GM12864 (cell line): ENCODE measurements at regions not wholly inside any gene's neighbourhood (a gene's known extent, or its start where the extent isn't known, plus 50 kb on each side); places are given as distances from the start of the nearest gene placed in this dataset.

ENCODE experiments used
- DNase-seq: peaks from one replicate; pipeline ENCODE4 v3.0.0-alpha.2; 2011; ENCODE audit warnings: low read depth
- H3K4me3 ChIP-seq: 2 replicates; pipeline ENCODE4 v1.5.1; 2011; ENCODE audit warnings: mild to moderate bottlenecking, low read depth, low read length, control low read depth
- TF ChIP-seq, protein P1 (sequence below): IDR thresholded peaks from 2 replicates; pipeline ENCODE4 v1.5.1; 2011; ENCODE audit warnings: low read depth, mild to moderate bottlenecking, moderate library complexity, low read length, control low read depth, inconsistent platforms; ENCODE audit errors: missing control alignments

DNA sequence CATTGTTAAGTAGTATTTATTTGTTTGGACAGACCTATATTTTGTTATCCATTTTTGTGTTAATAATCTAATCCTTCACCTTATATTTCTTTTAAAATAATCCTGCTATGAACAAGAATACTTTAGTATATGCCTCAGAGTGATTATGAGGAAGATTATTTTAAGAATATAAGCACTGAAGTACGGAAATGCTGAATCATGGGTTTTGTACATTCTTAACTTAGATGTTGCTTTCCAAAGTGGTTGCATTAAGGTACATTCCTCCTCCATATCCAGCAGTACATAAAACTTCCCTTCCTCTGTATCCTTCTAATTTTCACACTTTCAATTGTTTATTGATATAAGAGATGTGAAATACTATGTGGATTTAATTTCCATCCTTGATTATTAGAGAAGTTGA is 491.4 kb upstream of the GRID2 start:
- DNase-seq, result no peak
- H3K4me3 ChIP-seq, result no peak overlapping the region
- TF ChIP-seq, protein P1, sequence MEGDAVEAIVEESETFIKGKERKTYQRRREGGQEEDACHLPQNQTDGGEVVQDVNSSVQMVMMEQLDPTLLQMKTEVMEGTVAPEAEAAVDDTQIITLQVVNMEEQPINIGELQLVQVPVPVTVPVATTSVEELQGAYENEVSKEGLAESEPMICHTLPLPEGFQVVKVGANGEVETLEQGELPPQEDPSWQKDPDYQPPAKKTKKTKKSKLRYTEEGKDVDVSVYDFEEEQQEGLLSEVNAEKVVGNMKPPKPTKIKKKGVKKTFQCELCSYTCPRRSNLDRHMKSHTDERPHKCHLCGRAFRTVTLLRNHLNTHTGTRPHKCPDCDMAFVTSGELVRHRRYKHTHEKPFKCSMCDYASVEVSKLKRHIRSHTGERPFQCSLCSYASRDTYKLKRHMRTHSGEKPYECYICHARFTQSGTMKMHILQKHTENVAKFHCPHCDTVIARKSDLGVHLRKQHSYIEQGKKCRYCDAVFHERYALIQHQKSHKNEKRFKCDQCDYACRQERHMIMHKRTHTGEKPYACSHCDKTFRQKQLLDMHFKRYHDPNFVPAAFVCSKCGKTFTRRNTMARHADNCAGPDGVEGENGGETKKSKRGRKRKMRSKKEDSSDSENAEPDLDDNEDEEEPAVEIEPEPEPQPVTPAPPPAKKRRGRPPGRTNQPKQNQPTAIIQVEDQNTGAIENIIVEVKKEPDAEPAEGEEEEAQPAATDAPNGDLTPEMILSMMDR, result no peak

- TF ChIP-seq, protein P1, result no peak
- no peak overlapping the region for H3K4me3 ChIP-seq
- no peak for DNase-seq
Observed at GRCh38 chr4:91824773-91825172, 479.0 kb upstream of the GRID2 start.

GRCh38 chr4:91826186-91826585 is 477.6 kb upstream of the GRID2 start:
- no peak for DNase-seq
- TF ChIP-seq, protein P1, result no peak
- H3K4me3 ChIP-seq, result no peak overlapping the region

DNA sequence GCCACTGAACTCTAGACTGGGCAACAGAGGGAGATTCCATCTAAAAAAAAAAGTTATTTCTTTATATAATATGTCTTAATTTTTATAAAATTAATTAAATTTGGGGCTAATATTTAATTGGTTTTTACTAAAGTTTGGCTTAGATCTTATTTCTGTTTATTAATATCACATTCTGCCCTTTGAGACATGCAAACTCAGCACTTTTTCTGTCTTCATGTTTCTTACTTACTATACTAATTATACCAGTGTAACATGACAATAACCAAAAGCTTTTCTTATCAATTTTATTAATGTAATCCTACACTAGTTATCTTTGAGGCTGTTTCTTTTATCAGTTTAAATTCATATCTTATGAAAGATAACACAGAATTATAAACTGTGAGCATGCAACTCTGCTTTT is 475.9 kb upstream of the GRID2 start:
- TF ChIP-seq, protein P1, result no peak
- no peak for DNase-seq
- no peak overlapping the region for H3K4me3 ChIP-seq

- TF ChIP-seq, protein P1, result no peak
- no peak for DNase-seq
- H3K4me3 ChIP-seq, result no peak overlapping the region
Observed at GRCh38 chr4:91829531-91829930, 474.2 kb upstream of the GRID2 start.

- DNase-seq, result no peak
- TF ChIP-seq, protein P1, result no peak
Observed at GRCh38 chr4:91830681-91831395, 472.9 kb upstream of the GRID2 start.

DNA sequence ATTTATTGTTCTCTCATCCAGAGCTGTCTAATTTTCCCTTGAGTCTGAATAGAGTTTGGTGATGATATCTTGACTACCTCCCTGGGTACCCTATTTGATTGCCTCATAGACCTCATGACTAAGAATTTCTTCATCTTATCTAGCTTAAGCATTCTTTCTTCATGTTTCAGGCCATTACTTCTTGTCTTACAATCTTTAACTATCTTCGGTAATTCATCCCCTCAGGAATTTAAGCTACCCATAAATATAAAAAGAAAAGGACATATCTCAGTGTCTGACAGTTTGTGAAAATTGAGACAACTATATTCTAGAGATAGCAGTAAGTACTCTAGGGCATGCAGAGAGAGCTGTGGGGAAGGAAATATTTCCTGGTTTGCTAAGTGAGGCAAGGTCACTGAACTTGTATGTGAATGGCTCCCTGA is 466.1 kb upstream of the GRID2 start:
- H3K4me3 ChIP-seq, result no peak overlapping the region
- DNase-seq, result no peak
- TF ChIP-seq, protein P1, result no peak

More at GRCh38 chr4:91830681-91831395, 472.9 kb upstream of the GRID2 start:
- no peak overlapping the region for H3K4me3 ChIP-seq
